H9 (cell line): ENCODE measurements at regions not wholly inside any gene's neighbourhood (a gene's known extent, or its start where the extent isn't known, plus 50 kb on each side); places are given as distances from the start of the nearest gene placed in this dataset.

Source experiments
- DNase-seq: peaks from one replicate; pipeline ENCODE4 v3.0.0-alpha.2; 2017
- H2AFZ ChIP-seq: one replicate; pipeline ENCODE4 v1.6.1; 2013; ENCODE audit warnings: mild to moderate bottlenecking, low read length, control low read depth, moderate library complexity
- H2AK5ac ChIP-seq: 2 replicates; pipeline ENCODE4 v1.6.1; 2013; ENCODE audit warnings: low read length, control low read depth, mixed read lengths; ENCODE audit not compliant: insufficient read length
- H2BK120ac ChIP-seq: one replicate; pipeline ENCODE4 v1.6.1; 2013; ENCODE audit warnings: low read depth, mild to moderate bottlenecking, low read length, control low read depth, inconsistent platforms; ENCODE audit not compliant: poor library complexity, severe bottlenecking
- H2BK12ac ChIP-seq: 2 replicates; pipeline ENCODE4 v1.6.1; 2013; ENCODE audit warnings: low read length, control low read depth, mixed read lengths, low read depth; ENCODE audit not compliant: insufficient read length
- H2BK15ac ChIP-seq: 2 replicates; pipeline ENCODE4 v1.6.1; 2013; ENCODE audit warnings: low read depth, low read length, control low read depth
- H2BK20ac ChIP-seq: one replicate; pipeline ENCODE4 v1.6.1; 2013; ENCODE audit warnings: low read depth, mild to moderate bottlenecking, low read length, control low read depth, inconsistent platforms; ENCODE audit not compliant: poor library complexity, severe bottlenecking
- H2BK5ac ChIP-seq: 2 replicates; pipeline ENCODE4 v1.6.1; 2013; ENCODE audit warnings: low read length, control low read depth, mixed read lengths; ENCODE audit not compliant: insufficient read length
- H3K14ac ChIP-seq: 2 replicates; pipeline ENCODE4 v1.6.1; 2013; ENCODE audit warnings: low read length, control low read depth; ENCODE audit not compliant: insufficient read depth
- H3K18ac ChIP-seq: 2 replicates; pipeline ENCODE4 v1.6.1; 2013; ENCODE audit warnings: low read depth, mild to moderate bottlenecking, mixed read lengths, low read length, control low read depth; ENCODE audit not compliant: insufficient read length
- H3K23ac ChIP-seq: 2 replicates; pipeline ENCODE4 v1.6.1; 2013; ENCODE audit warnings: low read length, control low read depth, mixed read lengths, low read depth; ENCODE audit not compliant: insufficient read length
- H3K23me2 ChIP-seq: 2 replicates; pipeline ENCODE4 v1.6.1; 2013; ENCODE audit warnings: low read depth, mild to moderate bottlenecking, mixed read lengths, low read length, control low read depth; ENCODE audit not compliant: insufficient read length, poor library complexity, severe bottlenecking
- H3K27ac ChIP-seq: 2 replicates; pipeline ENCODE4 v1.5.1; 2013; ENCODE audit warnings: low read length, control low read depth, mixed read lengths, low read depth; ENCODE audit not compliant: insufficient read length
- H3K27me3 ChIP-seq: 2 replicates; pipeline ENCODE4 v1.6.1; 2013; ENCODE audit warnings: low read length, control low read depth, inconsistent platforms; ENCODE audit not compliant: insufficient read depth
- H3K4ac ChIP-seq: 2 replicates; pipeline ENCODE4 v1.6.1; 2013; ENCODE audit warnings: low read depth, mild to moderate bottlenecking, control low read depth, inconsistent platforms, low read length, moderate library complexity
- H3K4me1 ChIP-seq: 2 replicates; pipeline ENCODE4 v1.6.1; 2013; ENCODE audit warnings: low read length, control low read depth, inconsistent platforms; ENCODE audit not compliant: insufficient read depth
- H3K4me2 ChIP-seq: 2 replicates; pipeline ENCODE4 v1.6.1; 2013; ENCODE audit warnings: low read length, control low read depth, mixed read lengths; ENCODE audit not compliant: insufficient read length, insufficient read depth
- H3K56ac ChIP-seq: 2 replicates; pipeline ENCODE4 v1.6.1; 2013; ENCODE audit warnings: low read depth, mild to moderate bottlenecking, mixed read lengths, low read length, control low read depth; ENCODE audit not compliant: insufficient read length
- H3K79me1 ChIP-seq: 2 replicates; pipeline ENCODE4 v1.6.1; 2013; ENCODE audit warnings: low read depth, mild to moderate bottlenecking, moderate library complexity, low read length, control low read depth, inconsistent platforms; ENCODE audit not compliant: insufficient read depth, poor library complexity, severe bottlenecking
- H3K79me2 ChIP-seq: 2 replicates; pipeline ENCODE4 v1.6.1; 2013; ENCODE audit warnings: low read length, control low read depth, inconsistent platforms; ENCODE audit not compliant: insufficient read depth
- H3K9ac ChIP-seq: 2 replicates; pipeline ENCODE4 v1.6.1; 2013; ENCODE audit warnings: low read length, control low read depth, mixed read lengths; ENCODE audit not compliant: insufficient read length; ENCODE audit errors: extremely low read depth
- H3K9me3 ChIP-seq: one replicate; pipeline ENCODE4 v1.6.1; 2013; ENCODE audit warnings: low read depth, low read length, inconsistent platforms; ENCODE audit not compliant: control insufficient read depth
- H3T11ph ChIP-seq: one replicate; pipeline ENCODE4 v1.6.1; 2013; ENCODE audit warnings: mild to moderate bottlenecking, low read length, control low read depth, inconsistent platforms
- H4K20me1 ChIP-seq: one replicate; pipeline ENCODE4 v1.6.1; 2013; ENCODE audit not compliant: control insufficient read depth, insufficient read length, insufficient read depth
- H4K5ac ChIP-seq: 2 replicates; pipeline ENCODE4 v1.6.1; 2013; ENCODE audit warnings: low read depth, mild to moderate bottlenecking, mixed read lengths, low read length, control low read depth; ENCODE audit not compliant: insufficient read length
- H4K8ac ChIP-seq: replicated peaks from 2 replicates; pipeline ENCODE4 v1.6.1; 2013; ENCODE audit warnings: low read length, control low read depth, mixed read lengths, low read depth; ENCODE audit not compliant: insufficient read length
- H4K91ac ChIP-seq: 2 replicates; pipeline ENCODE4 v1.6.1; 2013; ENCODE audit warnings: low read depth, mild to moderate bottlenecking, moderate library complexity, mixed read lengths, low read length, control low read depth; ENCODE audit not compliant: insufficient read length
- H3K27ac Mint-ChIP-seq, 3 experiments: 2 replicates in 2 of 3; 3 replicates in 1 of 3; pipeline ENCODE4 v1.8.0; 2020 to 2021; ENCODE audit warnings: mixed read lengths in 3 of 3, mild to moderate bottlenecking in 1 of 3, moderate library complexity in 1 of 3
- H3K27me3 Mint-ChIP-seq: 2 replicates; pipeline ENCODE4 v1.8.0; 2021; ENCODE audit warnings: low read depth, mild to moderate bottlenecking, moderate library complexity, mixed read lengths
- H3K36me3 Mint-ChIP-seq, 3 experiments: 2 replicates in 2 of 3; 3 replicates in 1 of 3; pipeline ENCODE4 v1.8.0; 2020 to 2021; ENCODE audit warnings: low read depth in 3 of 3, mixed read lengths in 3 of 3; ENCODE audit not compliant: insufficient read depth in 1 of 3
- H3K4me1 Mint-ChIP-seq, 2 experiments: 2 replicates each; pipeline ENCODE4 v1.8.0; 2020; ENCODE audit warnings: mixed read lengths in 2 of 2
- H3K4me3 Mint-ChIP-seq, 2 experiments: 2 replicates in 1 of 2; 3 replicates in 1 of 2; pipeline ENCODE4 v1.8.0; 2020 to 2021; ENCODE audit warnings: mild to moderate bottlenecking in 2 of 2, mixed read lengths in 2 of 2, moderate library complexity in 1 of 2
- H3K9me3 Mint-ChIP-seq, 2 experiments: 2 replicates in 1 of 2; 3 replicates in 1 of 2; pipeline ENCODE4 v1.8.0; 2020; ENCODE audit warnings: mild to moderate bottlenecking in 2 of 2, mixed read lengths in 2 of 2, moderate library complexity in 1 of 2
- WGBS: extraction: QIAGEN DNeasy Blood & Tissue Kit; methylation state at CpG from one replicate; pipeline ENCODE4 v1.1.7; 2013; ENCODE audit warnings: missing lambda C conversion rate, low lambda C conversion rate, mixed read lengths; ENCODE audit not compliant: insufficient read length; ENCODE audit errors: extremely low coverage; 5-methylcytosine and 5-hydroxymethylcytosine counted together
- TF ChIP-seq, protein P1 (sequence below): fragments of 200-600 bp; sonication (generic); conservative IDR thresholded peaks from 3 replicates; pipeline ENCODE4 v1.8.0; 2021; ENCODE audit warnings: antibody characterized with exemption, mild to moderate bottlenecking

DNA sequence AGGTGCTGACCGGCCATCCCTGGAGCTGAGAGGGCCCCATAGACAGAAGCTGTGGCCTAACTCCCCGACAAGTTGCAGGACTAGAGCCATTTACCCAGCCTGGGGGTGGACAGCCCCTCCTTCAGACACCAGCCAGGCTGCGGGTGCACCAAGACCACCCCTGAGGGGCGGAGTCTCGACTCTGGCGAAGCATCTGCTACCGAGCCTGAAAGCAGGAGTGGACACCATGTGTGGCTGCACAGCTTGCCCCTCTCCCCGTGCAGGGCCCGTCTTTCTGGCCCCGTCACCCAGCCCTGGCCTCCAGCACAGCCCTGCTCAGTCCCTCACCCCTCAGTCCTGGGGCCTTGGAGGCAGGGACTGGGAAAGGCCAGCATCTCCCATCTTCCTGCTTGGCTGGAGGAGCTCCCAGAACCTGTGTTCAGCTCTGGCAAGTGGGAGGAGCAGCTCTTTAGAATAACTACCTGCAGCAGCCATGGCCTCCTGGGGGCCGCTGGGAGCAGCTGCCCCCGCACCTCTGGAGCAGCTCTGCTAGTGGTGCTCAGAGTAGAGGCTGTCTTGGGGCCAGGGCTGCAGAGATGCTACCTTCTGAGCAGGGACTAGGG, 275.8 kb downstream of the NDUFA10 start:
- Mint-ChIP-seq H3K36me3 (no peaks in the 10 kb centered on the region), H3K27ac (no peak overlapping the region; a peak in 2 of 7 replicates), H3K9me3 (no peaks in the 10 kb centered on the region), H3K4me3 (no peak overlapping the region), H3K4me1 (peaks cover 8 to 12% of the 10 kb centered on the region in 2 experiments), H3K27me3 (peaks cover 5% of the 10 kb centered on the region; the same call in 1 of the 2 replicates)
- Histone ChIP-seq H3K79me2 (no peaks in the 10 kb centered on the region), H3K56ac (no peak overlapping the region), H3K27ac (no peak overlapping the region), H3K9ac (no peak overlapping the region), H3K9me3 (no peaks in the 10 kb centered on the region), H4K5ac (no peak overlapping the region), H4K91ac (no peak overlapping the region), H2AK5ac (no peak overlapping the region), H3K23me2 (no peaks in the 10 kb centered on the region), H2BK5ac (no peak overlapping the region), H3K18ac (no peak overlapping the region), H3K4ac (no peak overlapping the region), H3K27me3 (no peaks in the 10 kb centered on the region), H3K79me1 (no peaks in the 10 kb centered on the region), H3T11ph (no peak overlapping the region), H2BK15ac (no peak overlapping the region), H4K20me1 (no peaks in the 10 kb centered on the region), H2BK20ac (no peak overlapping the region), H3K23ac (no peak overlapping the region), H4K8ac (no peak overlapping the region), H2BK12ac (no peak overlapping the region), H3K4me2 (no peak overlapping the region), H2AFZ (no peak overlapping the region), H3K14ac (no peak overlapping the region; the same call in 1 of the 2 replicates), H3K4me1 (no peaks in the 10 kb centered on the region), H2BK120ac (no peak overlapping the region)
- WGBS = no CpG with 5 or more reads among the region's 12 CpGs
- TF ChIP-seq, protein P1, sequence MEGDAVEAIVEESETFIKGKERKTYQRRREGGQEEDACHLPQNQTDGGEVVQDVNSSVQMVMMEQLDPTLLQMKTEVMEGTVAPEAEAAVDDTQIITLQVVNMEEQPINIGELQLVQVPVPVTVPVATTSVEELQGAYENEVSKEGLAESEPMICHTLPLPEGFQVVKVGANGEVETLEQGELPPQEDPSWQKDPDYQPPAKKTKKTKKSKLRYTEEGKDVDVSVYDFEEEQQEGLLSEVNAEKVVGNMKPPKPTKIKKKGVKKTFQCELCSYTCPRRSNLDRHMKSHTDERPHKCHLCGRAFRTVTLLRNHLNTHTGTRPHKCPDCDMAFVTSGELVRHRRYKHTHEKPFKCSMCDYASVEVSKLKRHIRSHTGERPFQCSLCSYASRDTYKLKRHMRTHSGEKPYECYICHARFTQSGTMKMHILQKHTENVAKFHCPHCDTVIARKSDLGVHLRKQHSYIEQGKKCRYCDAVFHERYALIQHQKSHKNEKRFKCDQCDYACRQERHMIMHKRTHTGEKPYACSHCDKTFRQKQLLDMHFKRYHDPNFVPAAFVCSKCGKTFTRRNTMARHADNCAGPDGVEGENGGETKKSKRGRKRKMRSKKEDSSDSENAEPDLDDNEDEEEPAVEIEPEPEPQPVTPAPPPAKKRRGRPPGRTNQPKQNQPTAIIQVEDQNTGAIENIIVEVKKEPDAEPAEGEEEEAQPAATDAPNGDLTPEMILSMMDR = no peak
- DNase-seq = no peak
